Spinal cord (tissue), 9 donors: ENCODE measurements at regions not wholly inside any gene's neighbourhood (a gene's known extent, or its start where the extent isn't known, plus 50 kb on each side); places are given as distances from the start of the nearest gene placed in this dataset.
"Not testable (repeated sequence)": the region's sequence is repeated elsewhere in the genome, so short reads cannot be mapped to it uniquely, and the experiment has no call there.

Source experiments
- DNase-seq, 6 donors: peaks; one replicate each; pipeline versions ENCODE4 v3.0.0 to v3.0.0-alpha.2; 2013 to 2015; ENCODE audit warnings: low spot score in 6 of 6, low read depth in 4 of 6
- H3K27ac ChIP-seq: one replicate; pipeline ENCODE4 v1.5.1; 2013; ENCODE audit warnings: low read depth, low read length, control low read depth
- H3K27me3 ChIP-seq: one replicate; pipeline ENCODE4 v1.6.1; 2013; ENCODE audit warnings: low read length; ENCODE audit not compliant: control insufficient read depth, insufficient read depth
- H3K36me3 ChIP-seq: one replicate; pipeline ENCODE4 v1.6.1; 2013; ENCODE audit warnings: low read length; ENCODE audit not compliant: control insufficient read depth, insufficient read depth
- H3K4me1 ChIP-seq: one replicate; pipeline ENCODE4 v1.6.1; 2013; ENCODE audit warnings: low read length; ENCODE audit not compliant: control insufficient read depth, insufficient read depth
- H3K4me3 ChIP-seq: one replicate; pipeline ENCODE4 v1.5.1; 2013; ENCODE audit warnings: low read depth, low read length, control low read depth
- H3K9me3 ChIP-seq: one replicate; pipeline ENCODE4 v1.6.1; 2013; ENCODE audit warnings: low read length; ENCODE audit not compliant: control insufficient read depth, insufficient read depth
- WGBS: methylation state at CpG from one replicate; pipeline ENCODE4 v1.1.5; 2013; ENCODE audit warnings: missing lambda C conversion rate; ENCODE audit not compliant: insufficient coverage; 5-methylcytosine and 5-hydroxymethylcytosine counted together
- donor health status: healthy.

DNA sequence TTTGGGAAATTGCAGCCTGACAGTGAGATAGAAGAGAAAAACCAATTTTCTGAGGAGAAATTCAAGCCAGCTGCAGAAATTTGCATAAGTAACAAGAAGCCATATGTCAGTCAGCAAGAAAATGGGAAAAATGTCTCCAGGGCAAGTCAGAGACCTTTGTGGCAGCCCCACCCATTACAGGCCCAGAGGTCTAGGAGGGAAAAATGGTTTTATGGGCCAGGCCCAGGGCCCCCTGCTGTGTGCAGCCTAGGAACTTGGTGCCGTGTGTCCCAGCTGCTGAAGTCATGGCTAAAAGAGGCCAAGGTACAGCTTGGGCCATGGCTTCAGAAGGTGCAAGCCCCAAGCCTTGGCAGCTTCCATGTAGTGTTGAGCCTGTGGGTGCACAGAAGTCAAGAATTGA lies 296.1 kb downstream of the TTC6 start:
- not testable (repeated sequence) for H3K36me3 ChIP-seq, H3K4me1 ChIP-seq, H3K27me3 ChIP-seq, H3K9me3 ChIP-seq, H3K27ac ChIP-seq, DNase-seq, H3K4me3 ChIP-seq
- WGBS: 100% methylated on average over 1 of the region's 1 CpG

GRCh38 chr14:37894463-37894862 lies 299.0 kb downstream of the TTC6 start:
- H3K9me3 ChIP-seq: no peaks in the 10 kb centered on the region
- H3K27me3 ChIP-seq: no peaks in the 10 kb centered on the region
- H3K4me1 ChIP-seq: no peaks in the 10 kb centered on the region
- no peak overlapping the region for H3K4me3 ChIP-seq
- WGBS: no CpG with 5 or more reads among the region's 1 CpG
- no peaks in the 10 kb centered on the region for H3K36me3 ChIP-seq
- H3K27ac ChIP-seq: no peak overlapping the region
- DNase-seq: no peak

DNA sequence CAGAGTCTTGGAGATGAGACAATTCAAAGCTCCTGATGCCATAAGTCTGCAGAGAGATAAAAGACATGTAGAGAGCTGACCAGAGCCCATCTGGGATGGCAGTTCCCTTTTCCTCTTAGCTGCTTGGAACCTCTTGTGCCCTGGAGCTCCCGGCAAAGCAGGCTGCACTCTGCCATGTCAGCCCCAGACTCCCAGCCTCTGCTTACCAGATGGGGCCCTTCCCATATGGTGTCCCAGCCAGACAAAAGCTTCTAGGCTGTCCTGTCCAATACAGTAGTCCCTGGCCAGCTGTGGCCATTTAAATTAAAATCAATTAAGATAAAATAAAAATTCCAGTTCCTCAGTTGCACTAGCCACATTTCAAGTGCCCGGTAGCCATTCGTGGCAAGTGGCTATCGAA lies 303.9 kb downstream of the TTC6 start:
- H3K36me3 ChIP-seq: no peaks in the 10 kb centered on the region
- H3K9me3 ChIP-seq: no peaks in the 10 kb centered on the region
- H3K4me3 ChIP-seq: no peak overlapping the region
- no peaks in the 10 kb centered on the region for H3K27me3 ChIP-seq
- no peak for DNase-seq
- H3K27ac ChIP-seq: no peak overlapping the region
- WGBS: 91% methylated on average over 2 of the region's 4 CpGs
- H3K4me1 ChIP-seq: no peaks in the 10 kb centered on the region

DNA sequence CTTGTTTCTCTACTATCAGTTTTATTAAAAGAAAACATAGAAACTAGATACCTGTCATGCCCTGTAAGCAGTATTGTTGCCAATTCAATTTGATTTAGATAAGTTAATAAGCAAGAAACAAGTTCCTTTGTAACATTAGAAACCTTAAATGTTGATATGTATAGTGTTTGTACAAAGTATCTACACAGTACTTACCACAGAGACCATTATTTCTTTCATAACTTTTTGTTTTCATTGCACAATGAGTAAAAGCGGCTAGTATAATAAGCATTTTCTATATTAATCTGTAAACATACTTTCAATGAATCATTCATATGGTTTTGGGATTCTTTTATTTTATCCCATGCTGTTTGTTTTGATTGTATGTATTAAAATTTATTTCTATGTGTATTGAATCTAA lies 305.1 kb downstream of the TTC6 start:
- no CpG with 5 or more reads among the region's 1 CpG for WGBS

GRCh38 chr14:37901978-37902377 lies 305.7 kb upstream of the SSTR1 start:
- WGBS: 64% methylated on average over 3 of the region's 6 CpGs
- peak overlapping the region; percentile 42 for H3K27ac ChIP-seq

More for the DNA sequence above, 305.1 kb downstream of the TTC6 start:
- Histone ChIP-seq H3K4me1 (no peaks in the 10 kb centered on the region), H3K36me3 (no peaks in the 10 kb centered on the region), H3K27me3 (no peaks in the 10 kb centered on the region), H3K4me3 (no peak overlapping the region), H3K9me3 (no peaks in the 10 kb centered on the region), H3K27ac (no peak overlapping the region)
- no peak for DNase-seq

DNA sequence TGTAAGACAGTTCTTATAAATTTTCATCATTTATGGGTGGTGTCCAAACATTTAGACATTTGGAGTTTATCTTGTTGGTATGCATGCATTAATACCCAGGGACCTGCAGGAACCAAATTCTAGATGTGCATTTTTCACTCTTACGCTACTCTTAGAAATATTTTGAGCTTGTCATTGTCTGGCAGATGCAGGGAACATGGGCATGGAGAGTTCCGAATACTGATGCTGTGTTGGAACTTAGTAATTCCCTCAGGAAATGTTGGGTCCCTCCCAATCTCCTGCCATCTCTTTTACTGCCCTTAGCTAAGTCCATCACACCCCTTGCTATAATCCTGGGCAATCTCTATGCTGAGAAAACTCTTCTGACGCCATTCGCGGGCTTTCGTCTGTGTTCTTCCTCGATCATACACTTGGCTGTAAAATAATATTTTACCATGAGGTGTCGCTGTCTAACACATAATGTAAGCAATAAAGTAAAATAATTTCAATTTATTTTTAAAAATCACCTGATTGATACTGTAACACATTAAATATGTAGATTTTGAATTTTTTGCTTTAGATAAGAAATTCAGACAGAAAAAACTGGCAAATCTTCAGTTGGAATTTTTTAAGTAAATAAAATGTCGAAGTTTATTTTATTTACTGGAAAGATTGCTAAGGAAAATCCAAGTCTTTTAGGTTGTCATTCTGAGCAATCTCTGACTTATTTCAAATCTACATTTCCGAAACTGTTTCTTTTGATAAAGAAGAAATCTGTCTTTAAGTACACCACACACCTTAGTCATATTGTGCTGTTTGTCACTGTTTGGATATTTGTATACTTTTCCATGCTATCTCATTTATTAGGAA lies 304.1 kb upstream of the SSTR1 start:
- peak in 5 of 6 donors; percentile 48 to 92 (median 51) for DNase-seq
- Histone ChIP-seq H3K4me1 (no peaks in the 10 kb centered on the region), H3K36me3 (no peaks in the 10 kb centered on the region), H3K4me3 (no peak overlapping the region), H3K27ac (no peak overlapping the region), H3K9me3 (no peaks in the 10 kb centered on the region), H3K27me3 (no peaks in the 10 kb centered on the region)
- no CpG with 5 or more reads among the region's 10 CpGs for WGBS

More at GRCh38 chr14:37901978-37902377, 305.7 kb upstream of the SSTR1 start:
- Histone ChIP-seq H3K9me3 (no peaks in the 10 kb centered on the region), H3K4me3 (no peak overlapping the region), H3K27me3 (no peaks in the 10 kb centered on the region), H3K36me3 (no peaks in the 10 kb centered on the region), H3K4me1 (no peaks in the 10 kb centered on the region)
- DNase-seq: peak in 2 of 6 donors; percentile 9 to 45

GRCh38 chr14:37924622-37925021 lies 283.1 kb upstream of the SSTR1 start:
- no peak overlapping the region for H3K4me3 ChIP-seq
- H3K4me1 ChIP-seq: no peaks in the 10 kb centered on the region
- no CpG with 5 or more reads among the region's 2 CpGs for WGBS
- no peaks in the 10 kb centered on the region for H3K36me3 ChIP-seq
- no peak overlapping the region for H3K27ac ChIP-seq
- H3K27me3 ChIP-seq: no peaks in the 10 kb centered on the region
- no peaks in the 10 kb centered on the region for H3K9me3 ChIP-seq
- DNase-seq: peak in 1 of 6 donors; percentile 26

GRCh38 chr14:37932008-37932407 lies 275.7 kb upstream of the SSTR1 start:
- no CpG with 5 or more reads among the region's 6 CpGs for WGBS

DNA sequence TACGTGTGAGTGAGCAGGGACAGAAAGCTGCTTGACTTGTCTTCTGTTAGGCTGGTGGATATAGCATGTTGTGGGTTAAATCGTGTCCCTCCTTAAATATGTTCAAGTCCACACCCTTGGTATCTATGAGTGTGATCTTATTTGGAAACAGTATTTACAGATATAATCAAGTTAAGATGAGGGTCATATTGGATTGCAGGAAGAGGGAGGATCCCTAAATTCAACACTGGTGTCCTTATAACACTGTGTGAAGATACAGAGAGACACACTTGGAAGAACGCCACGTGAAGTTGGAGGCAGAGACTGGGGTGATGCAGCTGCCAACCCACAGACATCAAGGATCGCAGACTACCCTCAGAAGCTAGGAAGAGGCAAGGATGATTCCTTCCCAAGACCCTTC lies 275.2 kb upstream of the SSTR1 start:
- Histone ChIP-seq H3K4me1 (no peaks in the 10 kb centered on the region), H3K4me3 (no peak overlapping the region), H3K9me3 (no peaks in the 10 kb centered on the region), H3K36me3 (no peaks in the 10 kb centered on the region), H3K27me3 (no peaks in the 10 kb centered on the region), H3K27ac (no peak overlapping the region)
- no peak for DNase-seq
- WGBS: 94% methylated on average over 2 of the region's 5 CpGs

More at GRCh38 chr14:37932008-37932407, 275.7 kb upstream of the SSTR1 start:
- no peaks in the 10 kb centered on the region for H3K36me3 ChIP-seq
- H3K4me3 ChIP-seq: no peak overlapping the region
- no peak overlapping the region for H3K27ac ChIP-seq
- no peaks in the 10 kb centered on the region for H3K9me3 ChIP-seq
- H3K4me1 ChIP-seq: no peaks in the 10 kb centered on the region
- H3K27me3 ChIP-seq: no peaks in the 10 kb centered on the region
- peak in 1 of 6 donors; percentile 17 for DNase-seq

DNA sequence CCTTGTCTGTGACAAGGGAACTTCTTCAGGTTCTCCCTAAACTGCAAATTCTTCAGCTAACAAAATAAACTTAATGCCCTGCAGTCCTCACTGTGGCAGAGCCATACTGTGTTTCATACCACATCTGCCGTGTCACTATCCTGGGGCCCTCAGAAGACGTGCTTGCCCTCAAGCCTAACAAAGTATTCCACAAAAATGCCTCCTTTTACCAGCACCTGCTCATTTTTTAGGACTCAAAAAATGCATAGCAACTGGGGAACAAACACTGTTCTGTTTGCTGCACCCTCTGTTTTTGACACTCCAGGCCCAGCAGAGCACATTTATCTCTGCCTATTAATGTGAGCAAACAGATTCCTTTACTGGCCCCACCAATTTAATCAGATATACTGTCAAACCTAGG lies 270.7 kb upstream of the SSTR1 start:
- WGBS: 70% methylated on average over 2 of the region's 2 CpGs
- H3K4me1 ChIP-seq: no peaks in the 10 kb centered on the region

More for the DNA sequence above, 270.7 kb upstream of the SSTR1 start:
- DNase-seq: no peak
- Histone ChIP-seq H3K4me3 (no peak overlapping the region), H3K36me3 (no peaks in the 10 kb centered on the region), H3K27me3 (no peaks in the 10 kb centered on the region), H3K27ac (no peak overlapping the region), H3K9me3 (no peaks in the 10 kb centered on the region)
